Endothelial cell of umbilical vein (primary cell): ENCODE measurements at regions not wholly inside any gene's neighbourhood (a gene's known extent, or its start where the extent isn't known, plus 50 kb on each side); places are given as distances from the start of the nearest gene placed in this dataset.

Source experiments
- BruUV-seq: library from RNA; stranded (reverse); fragments of 400-500 nt; replicated peaks from 2 replicates; lab custom pipeline; 2021; lab: Mats Ljungman, UMichigan
- CTCF ChIA-PET: fragments of 300-600, 350-600 bp; sonication (Branson Sonifier 250); formaldehyde crosslinking; loops from one replicate; lab custom pipeline; 2021; ENCODE audit warnings: antibody characterized with exemption, inconsistent platforms; lab: Charles Lee
- POLR2A ChIA-PET: fragments of 300-600, 350-600 bp; sonication (Branson Sonifier 250); formaldehyde crosslinking; loops from one replicate; lab custom pipeline; 2021; ENCODE audit warnings: antibody characterized with exemption, inconsistent platforms; lab: Charles Lee
- DNase-seq: peaks from one replicate; pipeline ENCODE4 v3.0.0-alpha.2; 2011; ENCODE audit warnings: low read depth, low spot score
- FAIRE-seq: peaks from 2 replicates; lab custom pipeline; 2011; peaks lifted over from hg19 to GRCh38; lab: Jason Lieb, UNC
- H2AFZ ChIP-seq: 2 replicates; pipeline ENCODE4 v1.6.0; 2012; ENCODE audit warnings: low read depth, low read length, control low read depth, inconsistent platforms
- H3K27ac ChIP-seq: 2 replicates; pipeline ENCODE4 v1.5.1; 2011; ENCODE audit warnings: low read depth, mild to moderate bottlenecking, control low read depth, low read length, moderate library complexity; ENCODE audit not compliant: insufficient read depth
- H3K27me3 ChIP-seq, 2 experiments: 2 replicates each; pipeline versions ENCODE4 v1.6.0 to v1.6.1; 2011; ENCODE audit warnings: low read length in 2 of 2, mixed read lengths in 1 of 2; ENCODE audit not compliant: control insufficient read depth in 2 of 2, insufficient read depth in 2 of 2
- H3K36me3 ChIP-seq, 2 experiments: 2 replicates in 1 of 2; 3 replicates in 1 of 2; pipeline ENCODE4 v1.5.1; 2011; ENCODE audit warnings: low read length in 2 of 2, mild to moderate bottlenecking in 1 of 2, moderate library complexity in 1 of 2; ENCODE audit not compliant: control insufficient read depth in 2 of 2, insufficient read depth in 2 of 2; ENCODE audit errors: extremely low read depth in 1 of 2
- H3K4me1 ChIP-seq: 3 replicates; pipeline ENCODE4 v1.5.1; 2011; ENCODE audit warnings: mild to moderate bottlenecking, low read length; ENCODE audit not compliant: control insufficient read depth, insufficient read depth; ENCODE audit errors: extremely low read depth
- H3K4me2 ChIP-seq: 2 replicates; pipeline ENCODE4 v1.6.1; 2011; ENCODE audit warnings: low read length, control low read depth, mixed read lengths; ENCODE audit not compliant: insufficient read depth
- H3K4me3 ChIP-seq, 3 experiments: fragments of 200-600 bp in 1 of 3; sonication (generic), shearing (Covaris generic) in 1 of 3; replicated peaks in 1 of 3; 2 replicates each; pipeline ENCODE4 v1.5.1; 2011 to 2016; ENCODE audit warnings: control low read depth in 3 of 3, low read length in 3 of 3, mild to moderate bottlenecking in 2 of 3, inconsistent platforms in 1 of 3, low read depth in 1 of 3, moderate library complexity in 1 of 3; ENCODE audit not compliant: insufficient read depth in 1 of 3
- H3K79me2 ChIP-seq: 2 replicates; pipeline ENCODE4 v1.6.0; 2012; ENCODE audit warnings: low read length, inconsistent platforms; ENCODE audit not compliant: control insufficient read depth, insufficient read depth
- H3K9ac ChIP-seq: replicated peaks from 2 replicates; pipeline ENCODE3; 2011; ENCODE audit warnings: low read length, control low read depth; ENCODE audit not compliant: insufficient read depth; ENCODE audit errors: extremely low read depth
- H3K9me1 ChIP-seq: replicated peaks from 3 replicates; pipeline ENCODE4 v1.6.0; 2011; ENCODE audit warnings: mild to moderate bottlenecking, low read length; ENCODE audit not compliant: control insufficient read depth, insufficient read depth; ENCODE audit errors: extremely low read depth
- H3K9me3 ChIP-seq: replicated peaks from 2 replicates; pipeline ENCODE4 v1.5.1; 2012; ENCODE audit warnings: low read length, inconsistent platforms; ENCODE audit not compliant: control insufficient read depth, insufficient read depth
- H4K20me1 ChIP-seq: replicated peaks from 2 replicates; pipeline ENCODE3; 2011; ENCODE audit warnings: mild to moderate bottlenecking, low read length; ENCODE audit not compliant: control insufficient read depth, insufficient read depth; ENCODE audit errors: extremely low read depth
- CTCF ChIP-seq, 2 donors: IDR thresholded peaks; 1 replicate in 1 of 2; 2 replicates in 1 of 2; pipeline ENCODE4 v1.5.1; 2011; ENCODE audit warnings: low read length in 2 of 2, mild to moderate bottlenecking in 2 of 2, moderate library complexity in 2 of 2, control low read depth in 1 of 2, inconsistent platforms in 1 of 2, low read depth in 1 of 2; ENCODE audit not compliant: insufficient read depth in 1 of 2; ENCODE audit errors: extremely low read depth in 1 of 2
- EZH2 ChIP-seq: IDR thresholded peaks from 2 replicates; pipeline ENCODE4 v1.6.1; 2012; ENCODE audit warnings: borderline replicate concordance, low read depth, mild to moderate bottlenecking, moderate library complexity, low read length, inconsistent platforms; ENCODE audit not compliant: severe bottlenecking
- GATA2 ChIP-seq: IDR thresholded peaks from 2 replicates; pipeline ENCODE4 v1.7.0; 2011; ENCODE audit warnings: low read depth, mild to moderate bottlenecking, moderate library complexity, mixed read lengths, low read length; ENCODE audit not compliant: insufficient read length, insufficient read depth
- JUN ChIP-seq: IDR thresholded peaks from 2 replicates; pipeline ENCODE4 v1.6.1; 2011; ENCODE audit warnings: borderline replicate concordance, low read depth; ENCODE audit not compliant: insufficient read length, insufficient read depth
- MYC ChIP-seq: IDR thresholded peaks from one replicate; pipeline ENCODE4 v1.6.1; 2011; ENCODE audit warnings: mild to moderate bottlenecking, low read depth, low read length
- POLR2AphosphoS5 ChIP-seq: IDR thresholded peaks from 2 replicates; pipeline ENCODE4 v1.6.1; 2012; ENCODE audit warnings: low read depth, mild to moderate bottlenecking, control low read depth, low read length, moderate library complexity; ENCODE audit not compliant: insufficient read depth
- dilution Hi-C: fragments of 300-500 bp; cut with MboI; formaldehyde crosslinking; loops from one replicate; pipeline ENCODE4 v1.15.0; 2019; ENCODE audit warnings: low sequenced_read_pairs; ENCODE audit not compliant: extremely low pct_ligation_motif_present
- intact Hi-C: fragments of 100-400 bp; cut with micrococcal nuclease; formaldehyde crosslinking; loops from one replicate; pipeline ENCODE4 v1.10.0; 2022

- CTCF ChIA-PET = interaction anchor here (1.0 kb wide), 1 partner anchor 12 kb away, joined by 4 read pairs; no protein-coding TSS in a partner anchor
- no peak for TF ChIP-seq CTCF (IDR thresholded peaks at IDR 0.05; ENCODE audit: extremely low read depth in 1 of 2, insufficient read depth in 1 of 2, low read depth in 1 of 2, low read length in 2 of 2)
- TF ChIP-seq JUN = no peak
- TF ChIP-seq POLR2AphosphoS5 = no peak
- no peak for TF ChIP-seq GATA2
- TF ChIP-seq MYC = no peak
- TF ChIP-seq EZH2 = no peak
Observed at GRCh38 chr5:82884821-82885471, 192.2 kb downstream of the TMEM167A start.

More at GRCh38 chr5:82884821-82885471, 192.2 kb downstream of the TMEM167A start:
- H3K4me2 ChIP-seq = no peak overlapping the region
- H3K27ac ChIP-seq = no peak overlapping the region
- no peaks in the 10 kb centered on the region for H3K36me3 ChIP-seq
- H3K4me3 ChIP-seq = no peak overlapping the region
- no peak overlapping the region for H3K9ac ChIP-seq
- H4K20me1 ChIP-seq = no peaks in the 10 kb centered on the region
- POLR2A ChIA-PET = no interaction called here
- H3K9me3 ChIP-seq = no peaks in the 10 kb centered on the region
- intact Hi-C loops = no loop called here
- FAIRE-seq (no peak), DNase-seq (no peak)
- dilution Hi-C loops = no loop called here
- no peaks in the 10 kb centered on the region for H3K4me1 ChIP-seq
- no peaks in the 10 kb centered on the region for H3K9me1 ChIP-seq
- no TSS peak for BruUV-seq
- peaks cover 2 to 5% of the 10 kb centered on the region in 2 experiments for H3K27me3 ChIP-seq
- no peaks in the 10 kb centered on the region for H3K79me2 ChIP-seq
- no peak overlapping the region for H2AFZ ChIP-seq
